GM18499 (cell line): ENCODE measurements at regions not wholly inside any gene's neighbourhood (a gene's known extent, or its start where the extent isn't known, plus 50 kb on each side); places are given as distances from the start of the nearest gene placed in this dataset.

Experiments
- ATAC-seq: cut with Tn5 transposase; IDR thresholded peaks from one replicate; pipeline ENCODE4 v1.9.1; 2021; ENCODE audit warnings: moderate number of reproducible peaks; ENCODE audit not compliant: insufficient read depth, unreplicated experiment

GRCh38 chr12:12011880-12012260 is 58.9 kb upstream of the BCL2L14 start:
- ATAC-seq, result no peak

GRCh38 chr12:12015073-12015685 is 55.6 kb upstream of the BCL2L14 start:
- ATAC-seq, result no peak

GRCh38 chr12:12016284-12017100 is 54.2 kb upstream of the BCL2L14 start:
- ATAC-seq, result no peak

GRCh38 chr12:12017135-12017581 is 53.6 kb upstream of the BCL2L14 start:
- ATAC-seq, result no peak

- ATAC-seq, result no peak
These were observed 52.9 kb upstream of the BCL2L14 start for GRCh38 chr12:12017798-12018197.

- no peak for ATAC-seq
These were observed 52.3 kb upstream of the BCL2L14 start for GRCh38 chr12:12018454-12018853.

- no peak for ATAC-seq
These were observed 50.9 kb upstream of the BCL2L14 start for GRCh38 chr12:12019881-12020280.

GRCh38 chr12:12020762-12021161 is 50.0 kb upstream of the BCL2L14 start:
- no peak for ATAC-seq
